ENCODE measurements at regions not wholly inside any gene's neighbourhood (a gene's known extent, or its start where the extent isn't known, plus 50 kb on each side); places are given as distances from the start of the nearest gene placed in this dataset.

DNA sequence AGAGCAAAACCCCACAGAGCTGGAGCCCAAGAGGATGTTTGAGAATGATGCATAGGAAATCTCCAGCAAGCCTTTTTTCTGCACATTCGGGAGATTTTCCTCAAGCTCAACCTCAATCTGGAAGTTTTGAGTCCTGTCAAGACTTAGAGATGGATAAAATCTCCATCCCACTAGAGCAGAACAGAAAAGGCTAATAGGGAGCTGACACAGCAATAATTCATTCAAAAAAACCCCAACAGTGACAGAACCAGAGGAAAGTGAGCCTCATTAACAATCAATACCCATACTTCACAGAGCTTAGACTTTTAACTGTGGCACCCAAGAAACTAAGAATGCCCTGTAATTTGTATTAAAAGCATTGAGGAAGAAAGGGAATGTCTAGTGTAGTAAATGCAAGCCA is 115.9 kb upstream of the BDNF start:
- ATAC-seq = no peak
- intact Hi-C loops (cut with DNase I, micrococcal nuclease) = no loop called here
- H3K36me3 ChIP-seq (ENCODE audit: low read depth) = no peaks in the 10 kb centered on the region
- H3K9me3 ChIP-seq = no peaks in the 10 kb centered on the region
- no peak overlapping the region for H3K4me3 ChIP-seq
- DNase-seq = no peak
- H3K4me1 ChIP-seq (ENCODE audit: low read depth) = no peaks in the 10 kb centered on the region
- TF ChIP-seq CTCF (IDR thresholded peaks at IDR 0.05) = no peak

- intact Hi-C loops (cut with DNase I, micrococcal nuclease) = no loop called here
- no peak for TF ChIP-seq CTCF (IDR thresholded peaks at IDR 0.05)
- H3K4me3 ChIP-seq = no peak overlapping the region
- no peaks in the 10 kb centered on the region for H3K4me1 ChIP-seq (ENCODE audit: low read depth)
- ATAC-seq (no peak), DNase-seq (no peak)
- no peaks in the 10 kb centered on the region for H3K36me3 ChIP-seq (ENCODE audit: low read depth)
- no peaks in the 10 kb centered on the region for H3K9me3 ChIP-seq
These were observed 112.1 kb upstream of the BDNF start for GRCh38 chr11:27812341-27812740.

DNA sequence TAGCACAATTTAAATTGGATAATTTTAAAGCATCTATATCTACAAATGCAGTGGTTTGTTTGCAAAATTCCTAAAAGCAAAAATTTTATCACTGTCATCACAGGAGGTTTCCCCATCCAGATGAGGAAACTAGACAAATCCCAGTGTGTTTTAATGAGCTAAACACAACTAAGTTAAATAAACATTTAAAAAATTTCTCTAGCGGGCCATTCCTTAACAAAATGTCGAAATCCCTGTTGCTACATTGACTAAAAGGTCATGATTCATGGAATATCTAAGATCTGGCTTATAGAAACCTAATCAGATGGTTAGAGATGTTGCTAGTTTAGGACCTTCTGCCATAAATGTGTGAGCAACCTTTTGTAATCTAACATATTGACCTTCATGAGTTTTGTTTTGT is 107.3 kb upstream of the BDNF start:
- intact Hi-C loops (cut with DNase I, micrococcal nuclease) = no loop called here
- Histone ChIP-seq H3K4me1 (ENCODE audit: low read depth) (no peaks in the 10 kb centered on the region), H3K9me3 (no peaks in the 10 kb centered on the region), H3K36me3 (ENCODE audit: low read depth) (no peaks in the 10 kb centered on the region), H3K4me3 (no peak overlapping the region)
- ATAC-seq (no peak), DNase-seq (no peak)
- TF ChIP-seq CTCF (IDR thresholded peaks at IDR 0.05) = no peak

GRCh38 chr11:27806122-27806521 is 105.9 kb upstream of the BDNF start:
- H3K36me3 ChIP-seq (ENCODE audit: low read depth) = no peaks in the 10 kb centered on the region
- H3K9me3 ChIP-seq = no peaks in the 10 kb centered on the region
- no peak for TF ChIP-seq CTCF (IDR thresholded peaks at IDR 0.05)
- DNase-seq (no peak), ATAC-seq (no peak)
- intact Hi-C loops (cut with DNase I, micrococcal nuclease) = no loop called here
- no peak overlapping the region for H3K4me3 ChIP-seq
- H3K4me1 ChIP-seq (ENCODE audit: low read depth) = no peaks in the 10 kb centered on the region

DNA sequence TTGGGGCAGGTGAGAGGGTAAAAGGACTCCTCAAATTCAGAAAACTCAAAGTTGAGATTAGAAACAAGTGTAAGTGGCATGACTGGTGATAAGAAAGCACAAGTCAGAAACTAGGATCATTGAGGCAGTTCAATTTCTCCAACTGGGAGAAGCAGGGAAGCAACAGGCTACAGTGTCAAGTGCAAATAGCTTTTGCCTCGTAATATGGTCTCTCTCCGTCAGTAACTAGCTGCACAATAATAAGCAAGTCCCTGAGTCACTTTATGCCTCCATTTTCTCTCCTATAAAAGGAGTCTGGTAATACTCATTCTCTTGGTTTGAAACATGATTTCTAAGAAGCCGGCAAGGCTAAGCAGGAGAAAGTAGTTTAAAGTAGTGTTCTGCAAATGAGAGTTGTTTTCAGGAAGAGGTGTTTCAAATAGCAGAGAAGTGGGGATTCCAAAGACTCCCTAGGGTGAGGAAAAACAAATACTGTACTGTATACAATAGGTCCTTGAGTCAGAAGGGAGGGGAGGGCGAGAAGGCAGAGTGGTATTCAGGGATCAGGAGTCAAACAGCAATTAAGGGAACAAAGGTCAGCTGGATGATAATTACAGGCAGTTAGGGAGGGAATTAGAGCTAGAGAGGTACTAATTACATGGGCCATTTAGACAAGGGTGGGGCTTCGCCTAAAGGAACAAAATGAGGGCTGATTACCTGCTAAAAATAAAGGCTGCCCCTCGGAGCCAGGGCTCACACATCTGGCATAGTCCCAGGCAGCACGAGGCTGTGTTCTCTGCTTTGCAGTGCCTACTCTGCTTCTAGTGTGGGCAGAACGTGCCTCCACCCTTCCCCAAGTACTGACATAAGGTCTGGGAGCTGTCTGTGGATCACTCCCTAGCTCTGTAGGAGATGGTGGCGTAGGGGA is 96.0 kb upstream of the BDNF start:
- Histone ChIP-seq H3K9me3 (no peaks in the 10 kb centered on the region), H3K4me1 (ENCODE audit: low read depth) (peaks cover 19% of the 10 kb centered on the region), H3K4me3 (no peak overlapping the region), H3K36me3 (ENCODE audit: low read depth) (no peaks in the 10 kb centered on the region)
- intact Hi-C loops (cut with DNase I, micrococcal nuclease) = no loop called here
- ATAC-seq (peak; percentile 97), DNase-seq (peak; percentile 68 to 81 (median 80))
- no peak for TF ChIP-seq CTCF (IDR thresholded peaks at IDR 0.05)
